BJ (cell line): ENCODE measurements at regions not wholly inside any gene's neighbourhood (a gene's known extent, or its start where the extent isn't known, plus 50 kb on each side); places are given as distances from the start of the nearest gene placed in this dataset.
"Not testable (repeated sequence)": the region's sequence is repeated elsewhere in the genome, so short reads cannot be mapped to it uniquely, and the experiment has no call there.

Experiments used
- CTCF ChIA-PET: fragments of 350-600 bp; formaldehyde crosslinking; extraction: SDS; loops from one replicate; lab custom pipeline; 2021; ENCODE audit warnings: antibody characterized with exemption, inconsistent platforms; lab: Yijun Ruan, JAX
- POLR2A ChIA-PET: fragments of 300-600 bp; sonication (Branson Sonifier 250); formaldehyde crosslinking; extraction: SDS; loops from one replicate; lab custom pipeline; 2021; ENCODE audit warnings: antibody characterized with exemption; lab: Charles Lee
- DNase-seq: peaks from one replicate; pipeline ENCODE4 v3.0.0-alpha.2; 2011; ENCODE audit warnings: low read depth
- H3K27me3 ChIP-seq: 2 replicates; pipeline ENCODE4 v1.6.0; 2011; ENCODE audit warnings: low read length; ENCODE audit not compliant: control insufficient read depth, insufficient read depth
- H3K36me3 ChIP-seq: 2 replicates; pipeline ENCODE4 v1.5.1; 2011; ENCODE audit warnings: low read length; ENCODE audit not compliant: control insufficient read depth, insufficient read depth
- H3K4me3 ChIP-seq: 2 replicates; pipeline ENCODE4 v1.5.1; 2011; ENCODE audit warnings: low read depth, mild to moderate bottlenecking, control low read depth, low read length
- CTCF ChIP-seq: IDR thresholded peaks from 2 replicates; pipeline ENCODE4 v1.5.1; 2011; ENCODE audit warnings: low read depth, mild to moderate bottlenecking, control low read depth, inconsistent platforms, low read length, moderate library complexity; ENCODE audit not compliant: insufficient read depth

GRCh38 chrX:22594766-22595165, 322.1 kb downstream of the CBLL2 start:
- no peak for DNase-seq
- TF ChIP-seq CTCF, result no peak
- ChIA-PET CTCF (no interaction called here), POLR2A (no interaction called here)
- H3K4me3 ChIP-seq, result no peak overlapping the region
- no peaks in the 10 kb centered on the region for H3K36me3 ChIP-seq
- no peaks in the 10 kb centered on the region for H3K27me3 ChIP-seq

GRCh38 chrX:22603060-22603459, 330.3 kb downstream of the CBLL2 start:
- Histone ChIP-seq H3K27me3 (no peaks in the 10 kb centered on the region), H3K4me3 (no peak overlapping the region), H3K36me3 (no peaks in the 10 kb centered on the region)
- DNase-seq, result no peak
- CTCF ChIA-PET, result no interaction called here
- POLR2A ChIA-PET, result no interaction called here
- no peak for TF ChIP-seq CTCF

GRCh38 chrX:22609452-22609851, 336.7 kb downstream of the CBLL2 start:
- DNase-seq, POLR2A ChIA-PET, CTCF ChIA-PET, H3K36me3 ChIP-seq, H3K27me3 ChIP-seq, H3K4me3 ChIP-seq: not testable (repeated sequence)

- ChIA-PET CTCF (no interaction called here), POLR2A (no interaction called here)
- DNase-seq, result no peak
- H3K27me3 ChIP-seq, result no peaks in the 10 kb centered on the region
- TF ChIP-seq CTCF, result no peak
- H3K4me3 ChIP-seq, result no peak overlapping the region
- no peaks in the 10 kb centered on the region for H3K36me3 ChIP-seq
Observed at GRCh38 chrX:22616867-22617266, 344.2 kb downstream of the CBLL2 start.

- TF ChIP-seq CTCF, result no peak
- POLR2A ChIA-PET, result no interaction called here
- Histone ChIP-seq H3K4me3 (no peak overlapping the region), H3K27me3 (no peaks in the 10 kb centered on the region), H3K36me3 (no peaks in the 10 kb centered on the region)
- CTCF ChIA-PET, result no interaction called here
- no peak for DNase-seq
Observed at GRCh38 chrX:22627576-22627975, 354.9 kb downstream of the CBLL2 start.

GRCh38 chrX:22628275-22628674, 355.6 kb downstream of the CBLL2 start:
- Histone ChIP-seq H3K27me3 (no peaks in the 10 kb centered on the region), H3K36me3 (no peaks in the 10 kb centered on the region), H3K4me3 (no peak overlapping the region)
- ChIA-PET POLR2A (no interaction called here), CTCF (no interaction called here)
- DNase-seq, result no peak
- TF ChIP-seq CTCF, result no peak
